HepG2 (cell line): ENCODE measurements at regions not wholly inside any gene's neighbourhood (a gene's known extent, or its start where the extent isn't known, plus 50 kb on each side); places are given as distances from the start of the nearest gene placed in this dataset.
"Not testable (repeated sequence)": the region's sequence is repeated elsewhere in the genome, so short reads cannot be mapped to it uniquely, and the experiment has no call there.

Experiments
- CBX1 ChIP-seq: IDR thresholded peaks from one replicate; pipeline ENCODE4 v1.6.1; 2016; ENCODE audit warnings: antibody characterized with exemption, low read depth
- CEBPB ChIP-seq: IDR thresholded peaks from 2 replicates; pipeline ENCODE4 v1.6.1; 2011; ENCODE audit warnings: low read depth, low read length, improper control_type of control experiment, borderline replicate concordance
- EP300 ChIP-seq, 3 experiments: sonication (generic) in 1 of 3; formaldehyde crosslinking in 1 of 3; IDR thresholded peaks; 2 replicates each; pipeline versions ENCODE4 v1.5.1 to v1.6.1; 2011 to 2020; ENCODE audit warnings: low read depth in 2 of 3, low read length in 2 of 3, borderline replicate concordance in 1 of 3, improper control_type of control experiment in 1 of 3, mild to moderate bottlenecking in 1 of 3, missing genetic modification reagents in 1 of 3, moderate library complexity in 1 of 3
- FOXJ3 ChIP-seq: sonication (generic); formaldehyde crosslinking; IDR thresholded peaks from 2 replicates; pipeline ENCODE4 v1.4.0; 2020; ENCODE audit warnings: missing genetic modification reagents, mild to moderate bottlenecking, borderline replicate concordance
- GABPA ChIP-seq, 2 experiments: IDR thresholded peaks; 2 replicates each; pipeline ENCODE4 v1.6.1; 2011 to 2016; ENCODE audit warnings: low read depth in 2 of 2, low read length in 1 of 2, missing biosample characterization in 1 of 2, missing genetic modification characterization in 1 of 2
- MYC ChIP-seq: sonication (generic); formaldehyde crosslinking; IDR thresholded peaks from 2 replicates; pipeline ENCODE4 v1.9.0; 2021; ENCODE audit warnings: missing genetic modification reagents, borderline replicate concordance
- POLR2A ChIP-seq, 2 experiments: IDR thresholded peaks; 2 replicates each; pipeline ENCODE4 v1.6.1; 2011; ENCODE audit warnings: low read depth in 2 of 2, low read length in 2 of 2, mild to moderate bottlenecking in 1 of 2, moderate library complexity in 1 of 2; ENCODE audit not compliant: insufficient read depth in 1 of 2
- SAFB2 ChIP-seq: sonication (generic); formaldehyde crosslinking; IDR thresholded peaks from 2 replicates; pipeline ENCODE4 v1.5.1; 2020; ENCODE audit warnings: missing genetic modification reagents, low read depth, mild to moderate bottlenecking, borderline replicate concordance
- ZBTB3 ChIP-seq: sonication (generic); formaldehyde crosslinking; IDR thresholded peaks from 2 replicates; pipeline ENCODE4 v1.4.0; 2020; ENCODE audit warnings: low read depth, mild to moderate bottlenecking, moderate library complexity, missing genetic modification reagents, borderline replicate concordance
- ZNF468 ChIP-seq: sonication (generic); formaldehyde crosslinking; IDR thresholded peaks from 2 replicates; pipeline ENCODE4 v1.8.0; 2022; ENCODE audit warnings: mild to moderate bottlenecking, moderate library complexity, missing genetic modification reagents
- ZNF589 ChIP-seq: sonication (generic); formaldehyde crosslinking; conservative IDR thresholded peaks from 2 replicates; pipeline ENCODE4 v1.8.0; 2022; ENCODE audit warnings: mild to moderate bottlenecking, moderate library complexity, missing genetic modification reagents
- TF ChIP-seq, protein P1 (sequence below): sonication (generic); formaldehyde crosslinking; IDR thresholded peaks from 2 replicates; pipeline ENCODE4 v1.9.0; 2021; ENCODE audit warnings: missing genetic modification reagents, borderline replicate concordance
- TF ChIP-seq, protein P2 (sequence below): sonication (generic); formaldehyde crosslinking; IDR thresholded peaks from 2 replicates; pipeline ENCODE4 v1.5.0; 2020; ENCODE audit warnings: missing genetic modification reagents

DNA sequence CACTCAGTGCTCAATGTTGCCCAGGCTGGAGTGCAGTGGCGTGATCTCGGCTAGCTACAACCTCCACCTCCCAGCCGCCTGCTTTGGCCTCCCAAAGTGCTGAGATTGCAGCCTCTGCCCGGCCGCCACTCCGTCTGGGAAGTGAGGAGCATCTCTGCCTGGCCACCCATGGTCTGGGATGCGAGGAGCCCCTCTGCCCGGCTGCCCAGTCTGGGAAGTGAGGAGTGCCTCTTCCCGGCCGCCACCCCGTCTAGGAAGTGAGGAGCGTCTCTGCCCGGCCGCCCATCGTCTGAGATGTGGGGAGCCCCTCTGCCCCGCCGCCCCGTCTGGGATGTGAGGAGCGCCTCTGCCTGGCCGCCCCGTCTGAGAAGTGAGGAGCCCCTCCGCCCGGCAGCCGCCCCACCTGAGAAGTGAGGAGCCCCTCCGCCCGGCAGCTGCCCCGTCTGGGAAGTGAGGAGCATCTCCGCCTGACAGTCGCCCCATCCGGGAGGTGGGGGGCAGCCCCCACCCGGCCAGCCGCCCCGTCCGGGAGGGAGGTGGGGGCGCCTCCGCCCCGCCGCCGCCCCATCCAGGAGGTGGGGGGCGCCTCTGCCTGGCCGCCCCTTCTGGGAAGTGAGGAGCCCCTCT, 394.1 kb downstream of the CPS1 start:
- TF ChIP-seq, protein P1, sequence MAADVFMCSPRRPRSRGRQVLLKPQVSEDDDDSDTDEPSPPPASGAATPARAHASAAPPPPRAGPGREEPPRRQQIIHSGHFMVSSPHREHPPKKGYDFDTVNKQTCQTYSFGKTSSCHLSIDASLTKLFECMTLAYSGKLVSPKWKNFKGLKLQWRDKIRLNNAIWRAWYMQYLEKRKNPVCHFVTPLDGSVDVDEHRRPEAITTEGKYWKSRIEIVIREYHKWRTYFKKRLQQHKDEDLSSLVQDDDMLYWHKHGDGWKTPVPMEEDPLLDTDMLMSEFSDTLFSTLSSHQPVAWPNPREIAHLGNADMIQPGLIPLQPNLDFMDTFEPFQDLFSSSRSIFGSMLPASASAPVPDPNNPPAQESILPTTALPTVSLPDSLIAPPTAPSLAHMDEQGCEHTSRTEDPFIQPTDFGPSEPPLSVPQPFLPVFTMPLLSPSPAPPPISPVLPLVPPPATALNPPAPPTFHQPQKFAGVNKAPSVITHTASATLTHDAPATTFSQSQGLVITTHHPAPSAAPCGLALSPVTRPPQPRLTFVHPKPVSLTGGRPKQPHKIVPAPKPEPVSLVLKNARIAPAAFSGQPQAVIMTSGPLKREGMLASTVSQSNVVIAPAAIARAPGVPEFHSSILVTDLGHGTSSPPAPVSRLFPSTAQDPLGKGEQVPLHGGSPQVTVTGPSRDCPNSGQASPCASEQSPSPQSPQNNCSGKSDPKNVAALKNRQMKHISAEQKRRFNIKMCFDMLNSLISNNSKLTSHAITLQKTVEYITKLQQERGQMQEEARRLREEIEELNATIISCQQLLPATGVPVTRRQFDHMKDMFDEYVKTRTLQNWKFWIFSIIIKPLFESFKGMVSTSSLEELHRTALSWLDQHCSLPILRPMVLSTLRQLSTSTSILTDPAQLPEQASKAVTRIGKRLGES = not testable (repeated sequence)
- TF ChIP-seq ZBTB3; ZNF468; ZNF589 (CRISPR knock-in tag); EP300 (IDR thresholded peaks at IDR 0.05; ENCODE audit: low read depth in 2 of 2, low read length in 2 of 2); EP300 (CRISPR knock-in tag; IDR thresholded peaks at IDR 0.05; ENCODE audit: borderline replicate concordance); CBX1; CEBPB; MYC (CRISPR knock-in tag); FOXJ3; GABPA (IDR thresholded peaks at IDR 0.05; ENCODE audit: low read depth, low read length); GABPA (CRISPR knock-in tag; IDR thresholded peaks at IDR 0.05; ENCODE audit: low read depth); SAFB2 (CRISPR knock-in tag); POLR2A (IDR thresholded peaks at IDR 0.05; ENCODE audit: insufficient read depth in 1 of 2, low read depth in 2 of 2, low read length in 2 of 2): not testable (repeated sequence)
- TF ChIP-seq, protein P2, sequence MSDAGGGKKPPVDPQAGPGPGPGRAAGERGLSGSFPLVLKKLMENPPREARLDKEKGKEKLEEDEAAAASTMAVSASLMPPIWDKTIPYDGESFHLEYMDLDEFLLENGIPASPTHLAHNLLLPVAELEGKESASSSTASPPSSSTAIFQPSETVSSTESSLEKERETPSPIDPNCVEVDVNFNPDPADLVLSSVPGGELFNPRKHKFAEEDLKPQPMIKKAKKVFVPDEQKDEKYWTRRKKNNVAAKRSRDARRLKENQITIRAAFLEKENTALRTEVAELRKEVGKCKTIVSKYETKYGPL = not testable (repeated sequence)
